Endothelial cell of umbilical vein (primary cell): ENCODE measurements at regions not wholly inside any gene's neighbourhood (a gene's known extent, or its start where the extent isn't known, plus 50 kb on each side); places are given as distances from the start of the nearest gene placed in this dataset.

ENCODE experiments used
- EZH2 ChIP-seq: IDR thresholded peaks from 2 replicates; pipeline ENCODE4 v1.6.1; 2012; ENCODE audit warnings: borderline replicate concordance, low read depth, mild to moderate bottlenecking, moderate library complexity, low read length, inconsistent platforms; ENCODE audit not compliant: severe bottlenecking
- FOS ChIP-seq: IDR thresholded peaks from 2 replicates; pipeline ENCODE4 v1.6.1; 2011; ENCODE audit warnings: mild to moderate bottlenecking, low read length, moderate library complexity, borderline replicate concordance; ENCODE audit not compliant: insufficient read depth
- GATA2 ChIP-seq: IDR thresholded peaks from 2 replicates; pipeline ENCODE4 v1.7.0; 2011; ENCODE audit warnings: low read depth, mild to moderate bottlenecking, moderate library complexity, mixed read lengths, low read length; ENCODE audit not compliant: insufficient read length, insufficient read depth
- JUN ChIP-seq: IDR thresholded peaks from 2 replicates; pipeline ENCODE4 v1.6.1; 2011; ENCODE audit warnings: borderline replicate concordance, low read depth; ENCODE audit not compliant: insufficient read length, insufficient read depth
- MYC ChIP-seq: IDR thresholded peaks from one replicate; pipeline ENCODE4 v1.6.1; 2011; ENCODE audit warnings: mild to moderate bottlenecking, low read depth, low read length
- POLR2A ChIP-seq: IDR thresholded peaks from 2 replicates; pipeline ENCODE4 v1.6.1; 2012; ENCODE audit warnings: low read depth, mild to moderate bottlenecking, control low read depth, low read length
- POLR2AphosphoS5 ChIP-seq: IDR thresholded peaks from 2 replicates; pipeline ENCODE4 v1.6.1; 2012; ENCODE audit warnings: low read depth, mild to moderate bottlenecking, control low read depth, low read length, moderate library complexity; ENCODE audit not compliant: insufficient read depth
- TF ChIP-seq, protein P1 (sequence below), 2 donors: IDR thresholded peaks; 1 replicate in 1 of 2; 2 replicates in 1 of 2; pipeline ENCODE4 v1.5.1; 2011; ENCODE audit warnings: low read length in 2 of 2, mild to moderate bottlenecking in 2 of 2, moderate library complexity in 2 of 2, control low read depth in 1 of 2, inconsistent platforms in 1 of 2, low read depth in 1 of 2; ENCODE audit not compliant: insufficient read depth in 1 of 2; ENCODE audit errors: extremely low read depth in 1 of 2
- TF ChIP-seq, protein P2 (sequence below): IDR thresholded peaks from 2 replicates; pipeline ENCODE4 v1.6.1; 2011; ENCODE audit not compliant: insufficient read depth, insufficient read length

DNA sequence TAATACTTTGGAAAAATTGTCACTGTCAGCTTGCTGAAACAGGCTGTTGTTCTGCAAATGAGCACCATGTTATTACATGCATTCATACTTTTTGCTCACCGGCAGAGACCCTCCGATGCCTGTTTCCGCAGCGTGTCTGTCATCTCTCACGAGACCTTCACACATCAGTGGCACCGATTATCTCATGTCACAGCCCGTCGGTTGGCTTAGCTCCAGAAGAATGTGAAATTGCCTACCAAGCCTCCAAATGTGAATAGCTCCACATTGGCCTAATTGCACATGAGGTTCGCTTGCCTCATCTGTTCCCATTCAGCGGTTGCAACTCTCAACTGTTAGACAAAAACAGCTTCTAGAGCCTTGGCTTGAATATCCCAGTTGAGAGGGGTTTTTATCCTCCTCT lies 233.0 kb downstream of the ACTR3 start:
- TF ChIP-seq, protein P1, sequence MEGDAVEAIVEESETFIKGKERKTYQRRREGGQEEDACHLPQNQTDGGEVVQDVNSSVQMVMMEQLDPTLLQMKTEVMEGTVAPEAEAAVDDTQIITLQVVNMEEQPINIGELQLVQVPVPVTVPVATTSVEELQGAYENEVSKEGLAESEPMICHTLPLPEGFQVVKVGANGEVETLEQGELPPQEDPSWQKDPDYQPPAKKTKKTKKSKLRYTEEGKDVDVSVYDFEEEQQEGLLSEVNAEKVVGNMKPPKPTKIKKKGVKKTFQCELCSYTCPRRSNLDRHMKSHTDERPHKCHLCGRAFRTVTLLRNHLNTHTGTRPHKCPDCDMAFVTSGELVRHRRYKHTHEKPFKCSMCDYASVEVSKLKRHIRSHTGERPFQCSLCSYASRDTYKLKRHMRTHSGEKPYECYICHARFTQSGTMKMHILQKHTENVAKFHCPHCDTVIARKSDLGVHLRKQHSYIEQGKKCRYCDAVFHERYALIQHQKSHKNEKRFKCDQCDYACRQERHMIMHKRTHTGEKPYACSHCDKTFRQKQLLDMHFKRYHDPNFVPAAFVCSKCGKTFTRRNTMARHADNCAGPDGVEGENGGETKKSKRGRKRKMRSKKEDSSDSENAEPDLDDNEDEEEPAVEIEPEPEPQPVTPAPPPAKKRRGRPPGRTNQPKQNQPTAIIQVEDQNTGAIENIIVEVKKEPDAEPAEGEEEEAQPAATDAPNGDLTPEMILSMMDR (IDR thresholded peaks at IDR 0.05; ENCODE audit: extremely low read depth in 1 of 2, insufficient read depth in 1 of 2, low read depth in 1 of 2, low read length in 2 of 2): no peak
- no peak for TF ChIP-seq POLR2A
- TF ChIP-seq FOS: no peak
- TF ChIP-seq EZH2: no peak
- TF ChIP-seq MYC: no peak
- TF ChIP-seq, protein P2, sequence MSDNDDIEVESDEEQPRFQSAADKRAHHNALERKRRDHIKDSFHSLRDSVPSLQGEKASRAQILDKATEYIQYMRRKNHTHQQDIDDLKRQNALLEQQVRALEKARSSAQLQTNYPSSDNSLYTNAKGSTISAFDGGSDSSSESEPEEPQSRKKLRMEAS: no peak
- TF ChIP-seq POLR2AphosphoS5: no peak
- TF ChIP-seq GATA2: no peak
- no peak for TF ChIP-seq JUN
